Iris pigment epithelial cell (primary cell): ENCODE measurements at regions not wholly inside any gene's neighbourhood (a gene's known extent, or its start where the extent isn't known, plus 50 kb on each side); places are given as distances from the start of the nearest gene placed in this dataset.

Experiments used
- DNase-seq: peaks from one replicate; pipeline ENCODE4 v3.0.0-alpha.2; 2011; ENCODE audit warnings: low read depth

- DNase-seq = no peak
Observed at GRCh38 chr11:98561252-98561651, 459.5 kb upstream of the CNTN5 start.

- DNase-seq = peak; percentile 1
Observed at GRCh38 chr11:98561877-98562395, 458.8 kb upstream of the CNTN5 start.

DNA sequence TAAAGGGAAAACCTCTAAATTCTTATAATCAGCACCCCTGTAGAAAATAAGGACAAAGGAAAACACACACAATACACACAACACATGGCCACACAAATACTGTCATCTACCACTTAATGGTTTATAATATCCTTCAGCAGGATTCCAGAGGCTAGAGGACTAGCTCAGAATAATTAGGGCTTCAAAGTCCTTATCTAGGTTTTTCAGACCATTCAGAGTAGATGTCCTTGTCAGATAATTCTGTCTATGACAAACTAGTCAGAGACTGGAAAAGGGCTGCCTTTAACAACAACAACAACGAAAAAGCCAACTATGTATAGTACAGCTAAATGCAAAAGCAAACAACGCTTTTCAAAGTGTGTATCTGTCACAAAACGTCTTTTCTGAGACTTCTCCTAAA is 456.5 kb upstream of the CNTN5 start:
- no peak for DNase-seq

- peak; percentile 21 for DNase-seq
Observed at GRCh38 chr11:98564881-98565280, 455.9 kb upstream of the CNTN5 start.

DNA sequence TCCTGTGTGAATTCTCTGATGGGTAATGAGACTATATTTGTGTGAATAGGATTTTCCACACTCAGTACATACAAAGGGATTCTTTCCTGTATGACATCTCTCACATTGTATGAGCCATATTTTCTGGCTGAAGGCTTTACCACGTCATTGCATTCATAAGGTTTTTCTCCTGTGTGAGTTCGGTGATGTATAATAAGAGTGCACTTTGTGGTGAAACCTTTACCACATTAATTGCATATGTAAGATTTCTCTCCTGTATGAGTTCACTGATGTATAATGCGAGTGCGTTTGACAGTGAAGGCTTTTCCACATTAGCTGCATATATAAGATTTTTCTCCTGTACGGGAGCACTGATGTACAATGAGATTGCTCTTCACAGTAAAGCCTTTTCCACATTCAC is 455.4 kb upstream of the CNTN5 start:
- DNase-seq = peak; percentile 14

DNA sequence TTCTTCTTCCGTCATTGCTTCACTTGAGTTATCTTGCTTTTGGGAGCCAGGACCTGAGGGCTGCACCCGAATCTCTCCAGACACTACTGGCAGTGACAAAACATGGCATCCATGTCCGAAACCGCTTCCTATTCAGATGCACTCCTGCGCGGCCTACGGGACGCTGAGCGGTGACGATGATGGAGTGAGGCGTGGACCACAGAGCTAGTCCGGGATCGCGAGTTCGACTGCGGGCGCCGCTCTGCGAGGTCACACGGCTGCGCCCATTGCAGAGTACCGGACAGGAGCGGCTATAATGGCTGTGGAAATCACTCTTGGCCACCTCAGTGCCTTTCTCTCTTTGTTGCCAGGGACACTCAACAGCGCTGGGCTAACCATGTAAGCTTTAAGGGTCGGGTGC is 453.8 kb upstream of the CNTN5 start:
- DNase-seq = no peak

DNA sequence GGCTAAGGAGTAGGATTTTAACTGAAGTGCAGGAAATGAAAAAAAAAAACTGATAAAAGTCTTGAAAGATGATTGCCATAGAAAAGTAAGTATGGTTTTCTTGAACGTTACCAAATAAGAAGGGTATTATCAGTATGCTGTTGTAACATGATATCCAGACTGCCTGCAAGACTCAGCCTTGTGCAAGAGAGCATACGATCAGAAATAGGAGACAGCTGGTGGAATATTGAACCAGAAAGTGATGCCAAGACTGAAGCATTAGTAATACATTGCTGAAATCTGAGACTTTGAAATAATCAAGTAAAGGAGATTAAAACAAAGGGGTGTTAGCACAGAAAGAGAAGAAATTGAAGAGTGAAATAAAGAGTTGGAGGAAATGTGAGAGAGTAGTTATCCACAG is 452.7 kb upstream of the CNTN5 start:
- peak; percentile 55 for DNase-seq

GRCh38 chr11:98572941-98573340 is 447.8 kb upstream of the CNTN5 start:
- no peak for DNase-seq

DNA sequence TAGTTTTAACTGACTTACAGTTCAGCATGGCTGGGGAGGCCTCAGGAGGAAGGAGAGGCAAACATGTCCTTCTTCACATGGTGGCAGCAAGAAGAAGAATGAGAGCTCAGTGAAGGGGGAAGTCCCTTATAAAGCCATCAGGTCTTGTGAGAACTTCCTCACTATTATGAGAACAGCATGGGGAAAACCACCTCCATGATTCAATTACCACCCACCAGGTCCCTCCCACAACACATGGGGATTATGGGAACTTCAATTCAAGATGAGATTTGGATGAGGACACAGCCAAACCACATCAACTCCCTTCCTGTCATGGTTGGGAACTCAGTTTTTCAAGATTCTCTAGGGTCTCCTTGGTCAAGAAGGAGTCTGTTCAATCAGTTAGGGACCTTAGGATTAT is 432.9 kb upstream of the CNTN5 start:
- DNase-seq = no peak

- no peak for DNase-seq
Observed at GRCh38 chr11:98589967-98590366, 430.8 kb upstream of the CNTN5 start.

DNA sequence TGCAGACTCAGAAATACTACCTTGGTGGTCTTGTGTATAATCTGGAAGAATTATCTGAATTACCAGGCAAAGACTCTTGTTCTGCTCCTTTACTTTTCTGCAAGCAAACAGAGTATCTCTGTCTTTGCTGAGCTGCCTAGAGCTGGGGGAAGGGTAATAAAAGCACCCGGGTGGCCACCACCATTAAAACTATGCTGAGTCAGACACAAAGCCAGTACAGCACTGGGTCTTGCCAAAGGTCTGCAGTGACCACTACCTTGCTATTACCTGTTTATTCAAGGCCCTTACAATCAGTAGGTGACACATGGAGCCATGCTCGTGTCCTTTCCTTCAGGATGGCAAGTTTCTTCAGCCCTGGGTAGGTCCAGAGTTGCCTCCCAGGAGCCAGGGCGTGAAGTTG is 420.6 kb upstream of the CNTN5 start:
- DNase-seq = no peak

DNA sequence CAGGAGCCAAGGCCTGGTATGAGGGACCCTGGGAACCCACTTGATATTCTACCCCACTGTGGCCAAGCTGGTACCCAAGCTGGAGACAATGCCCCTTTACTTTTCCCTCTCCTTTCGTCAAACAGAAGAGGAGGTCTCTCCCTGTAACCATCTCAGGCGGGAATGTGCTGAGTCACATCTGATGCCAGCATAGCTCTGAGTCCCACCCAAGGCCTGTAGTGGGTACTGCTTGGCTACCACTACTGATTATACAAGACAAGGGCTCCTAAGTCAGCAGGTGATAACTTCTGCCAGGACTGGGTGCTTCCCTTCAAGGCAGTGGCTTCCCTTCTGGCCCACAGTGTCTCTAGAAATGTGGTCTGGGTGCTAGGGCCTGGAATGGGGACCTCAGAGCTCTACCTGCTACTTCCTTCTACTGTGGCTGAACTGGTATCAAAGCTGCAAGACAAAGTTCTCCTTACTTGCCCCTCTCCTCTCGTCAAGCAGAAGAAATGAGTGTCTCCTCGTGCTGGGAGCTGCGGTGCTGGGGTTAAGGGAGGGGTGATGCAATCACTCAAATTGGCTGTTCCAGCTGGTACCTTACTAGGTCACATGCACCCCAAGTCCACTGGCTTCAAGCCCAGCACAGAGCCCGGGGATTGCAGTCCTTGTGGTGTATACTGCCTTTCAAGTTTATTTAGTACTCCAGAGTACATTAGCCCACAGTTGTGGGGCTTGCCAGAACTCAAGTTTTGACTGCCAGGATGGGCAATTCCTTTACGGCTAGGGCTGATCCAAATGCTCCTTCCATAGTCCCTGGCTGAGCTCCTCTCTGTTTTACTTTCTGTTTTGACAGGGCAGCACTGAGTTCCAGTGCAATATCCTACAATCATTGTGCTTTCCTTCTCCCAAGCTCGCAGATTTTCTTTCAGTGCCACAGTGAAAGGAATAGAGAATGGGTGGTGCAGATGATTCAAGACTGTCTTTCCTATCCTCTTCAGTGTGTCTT is 419.7 kb upstream of the CNTN5 start:
- DNase-seq = no peak

GRCh38 chr11:98616098-98616655 is 404.6 kb upstream of the CNTN5 start:
- no peak for DNase-seq

DNA sequence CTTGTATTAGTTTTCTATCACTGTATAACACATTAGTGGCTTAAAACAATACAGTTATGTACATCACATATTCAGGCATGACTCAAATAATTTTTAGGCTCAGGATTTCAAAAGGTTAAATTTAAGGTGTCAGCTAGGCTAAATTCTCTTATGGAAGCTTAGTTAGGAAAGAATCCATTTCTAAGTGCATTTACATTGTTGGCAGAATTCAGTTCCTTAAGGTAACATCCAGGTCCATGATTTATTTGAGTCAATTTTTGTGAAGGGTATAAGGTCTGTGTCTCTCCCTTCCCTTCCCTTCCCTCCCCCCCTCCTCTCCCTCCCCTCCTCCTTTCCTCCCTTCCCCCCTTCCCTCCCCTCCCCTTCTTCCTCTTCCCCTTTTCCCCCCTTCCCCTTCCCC is 399.0 kb upstream of the CNTN5 start:
- DNase-seq = no peak

DNA sequence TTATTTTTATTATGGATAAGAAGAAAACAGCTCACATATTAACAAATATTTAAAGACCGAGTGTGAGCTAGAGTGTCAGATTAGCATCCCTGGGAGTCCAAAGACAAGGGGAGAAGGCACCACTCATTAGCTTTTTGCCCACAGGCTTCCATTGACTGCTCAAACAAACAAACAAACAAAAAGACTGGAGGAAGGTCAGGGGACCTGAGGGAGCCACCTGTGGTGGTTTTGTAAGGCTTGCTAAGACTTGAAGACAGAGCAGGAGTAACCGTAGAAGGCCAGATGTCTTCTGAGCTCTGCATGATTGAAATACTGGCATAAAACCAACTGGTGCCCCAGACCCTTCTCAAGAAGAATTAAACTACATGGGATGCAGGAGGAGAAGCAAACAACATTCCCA is 395.2 kb upstream of the CNTN5 start:
- no peak for DNase-seq

GRCh38 chr11:98630736-98631135 is 390.0 kb upstream of the CNTN5 start:
- no peak for DNase-seq

DNA sequence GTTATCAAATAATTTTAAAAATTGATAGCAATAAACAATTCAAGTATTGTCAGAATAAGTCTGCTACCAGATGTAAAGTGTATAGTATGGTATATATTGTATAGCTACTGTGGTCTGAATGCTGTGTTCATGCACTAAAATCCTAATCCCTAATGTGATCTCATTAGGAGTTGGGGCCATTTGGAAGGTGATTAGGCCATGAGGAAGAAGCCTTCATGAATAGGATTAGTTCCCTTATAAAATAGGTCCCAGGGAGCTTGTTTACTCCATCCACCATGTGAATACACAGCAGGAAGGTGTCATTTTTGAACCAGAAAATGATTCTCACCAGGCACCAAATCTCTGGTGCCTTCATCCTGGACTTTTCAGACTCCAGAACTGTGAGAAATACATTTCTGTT is 363.0 kb upstream of the CNTN5 start:
- no peak for DNase-seq

- no peak for DNase-seq
Observed at GRCh38 chr11:98659431-98659830, 361.3 kb upstream of the CNTN5 start.

DNA sequence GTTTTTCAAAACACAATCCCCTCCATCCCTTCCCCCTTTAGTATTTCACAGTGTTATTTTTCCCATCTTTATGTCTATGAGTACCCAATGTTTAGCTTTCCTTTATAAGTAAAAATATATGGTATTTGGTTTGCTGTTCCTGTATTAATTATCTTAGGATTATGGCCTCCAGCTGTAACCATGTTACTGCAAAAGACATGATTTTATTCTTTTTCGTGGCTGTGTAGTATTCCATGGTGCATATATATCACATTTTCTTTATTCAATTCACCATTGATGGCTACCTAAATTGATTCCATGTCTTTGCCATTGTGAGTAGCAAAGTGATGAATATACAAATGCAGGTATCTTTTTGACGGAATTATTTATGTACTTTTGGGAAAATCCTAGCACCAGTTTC is 346.4 kb upstream of the CNTN5 start:
- DNase-seq = no peak

- DNase-seq = no peak
Observed at GRCh38 chr11:98679673-98680072, 341.1 kb upstream of the CNTN5 start.

- DNase-seq = no peak
Observed at GRCh38 chr11:98701541-98701940, 319.2 kb upstream of the CNTN5 start.

DNA sequence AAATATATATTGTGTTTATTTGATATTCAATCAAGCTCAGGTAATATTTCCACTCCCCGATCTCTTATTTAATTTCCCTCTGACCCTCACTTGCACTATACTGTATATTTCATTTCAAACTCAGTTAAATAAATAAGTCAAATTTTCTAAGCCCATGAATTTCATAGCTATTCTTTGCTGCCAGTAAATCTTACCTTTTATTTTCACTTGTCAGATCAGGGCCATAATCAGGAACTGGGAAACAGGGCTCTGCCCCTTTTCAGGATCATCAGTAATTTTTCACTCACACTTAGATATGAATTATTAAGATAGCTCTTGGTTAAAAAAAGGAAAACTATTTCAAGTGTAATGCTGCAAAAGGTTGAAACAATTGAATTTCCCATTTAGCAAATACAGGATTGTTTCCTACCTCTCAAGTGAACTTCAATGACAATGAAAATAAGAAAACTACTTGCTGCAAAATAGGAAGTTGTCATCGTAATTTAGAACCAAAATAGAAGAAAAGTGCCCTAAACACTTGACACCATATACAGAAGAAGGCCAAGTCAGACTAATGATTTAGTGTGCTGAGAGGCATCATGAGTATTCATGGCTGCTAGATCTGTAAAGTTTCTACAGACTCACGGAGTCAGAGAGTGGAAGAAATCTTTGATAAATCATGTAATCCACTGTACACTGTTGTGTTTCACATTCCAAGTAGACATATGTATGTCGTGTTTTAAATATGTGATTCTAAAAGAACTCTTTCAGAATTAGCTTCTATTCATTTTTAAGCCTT is 316.8 kb upstream of the CNTN5 start:
- no peak for DNase-seq

DNA sequence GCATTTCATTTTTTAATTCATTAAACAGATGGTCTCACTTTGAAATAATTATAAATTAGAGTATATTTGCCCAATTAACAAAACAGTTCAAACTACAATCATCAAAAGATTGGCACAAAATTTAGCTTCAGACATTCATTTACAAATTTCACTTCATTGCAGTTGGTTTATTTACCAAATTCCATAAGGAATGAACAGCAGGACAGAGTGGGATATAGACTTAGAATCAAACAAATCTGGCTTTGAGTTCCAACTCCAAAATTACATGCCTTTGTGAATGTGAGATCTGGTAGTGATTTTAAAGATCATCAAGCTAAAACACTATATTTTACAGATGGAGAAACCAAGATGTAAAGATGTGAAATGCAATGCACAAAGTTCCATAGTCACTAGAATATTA is 310.7 kb upstream of the CNTN5 start:
- DNase-seq = no peak
